ENCODE measurements at regions not wholly inside any gene's neighbourhood (a gene's known extent, or its start where the extent isn't known, plus 50 kb on each side); places are given as distances from the start of the nearest gene placed in this dataset.
"Not testable (repeated sequence)": the region's sequence is repeated elsewhere in the genome, so short reads cannot be mapped to it uniquely, and the experiment has no call there.

DNA sequence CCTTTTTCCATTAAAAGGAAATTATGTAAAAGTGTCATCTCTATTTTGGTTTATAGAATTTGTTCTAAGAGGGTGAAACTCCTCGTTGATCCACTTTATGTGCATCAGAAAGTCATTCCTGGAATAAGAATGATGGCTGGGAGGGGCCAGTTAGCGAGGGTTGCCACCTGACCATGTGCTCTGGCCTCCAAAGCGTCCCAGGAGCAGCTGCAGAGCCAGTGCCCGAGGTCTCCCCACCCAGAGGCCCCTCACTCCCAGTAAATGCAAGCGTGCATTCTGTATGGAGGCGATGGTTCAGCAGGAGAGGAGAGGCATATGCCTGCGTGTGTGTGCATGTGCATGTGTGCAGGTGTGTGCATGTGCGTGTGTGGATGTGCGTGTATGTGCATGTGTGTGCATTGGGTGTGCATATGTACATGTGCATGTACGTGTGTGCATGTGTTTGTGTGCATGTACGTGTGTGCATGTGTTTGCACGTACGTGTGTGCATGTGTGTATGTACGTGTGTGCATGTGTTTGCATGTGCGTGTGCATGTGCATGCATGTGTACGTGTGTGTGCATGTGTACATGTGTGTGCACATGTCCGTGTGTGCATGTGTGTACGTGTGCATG lies 345.8 kb downstream of the TEX29 start:
- Histone ChIP-seq H3K9ac (ENCODE audit: low read depth, low read length, poor library complexity, severe bottlenecking) (no peak overlapping the region), H3K36me3 (ENCODE audit: insufficient read depth, low read length) (no peaks in the 10 kb centered on the region), H3F3A (ENCODE audit: low read depth) (no peaks in the 10 kb centered on the region), H3K27me3 (ENCODE audit: insufficient read depth, low read length, poor library complexity, severe bottlenecking) (no peaks in the 10 kb centered on the region), H3K4me2 (ENCODE audit: low read depth, low read length, poor library complexity, severe bottlenecking) (no peak overlapping the region), H4K20me1 (ENCODE audit: insufficient read depth, low read length, poor library complexity, severe bottlenecking) (no peaks in the 10 kb centered on the region), H3K9me2 (replicated peaks; ENCODE audit: low read depth, low read length) (no peaks in the 10 kb centered on the region), H3K4me3 (ENCODE audit: low read length, poor library complexity, severe bottlenecking) (no peak overlapping the region), H3K79me2 (ENCODE audit: insufficient read depth, low read length) (no peaks in the 10 kb centered on the region), H3K4me1 (ENCODE audit: insufficient read depth, low read length, poor library complexity, severe bottlenecking) (no peaks in the 10 kb centered on the region), H3K9me3 (ENCODE audit: insufficient read depth, low read depth, low read length) (no peaks in the 10 kb centered on the region; the same call in 1 of the 2 replicates), H2AFZ (ENCODE audit: low read length) (no peak overlapping the region)
- TF ChIP-seq, protein P1, sequence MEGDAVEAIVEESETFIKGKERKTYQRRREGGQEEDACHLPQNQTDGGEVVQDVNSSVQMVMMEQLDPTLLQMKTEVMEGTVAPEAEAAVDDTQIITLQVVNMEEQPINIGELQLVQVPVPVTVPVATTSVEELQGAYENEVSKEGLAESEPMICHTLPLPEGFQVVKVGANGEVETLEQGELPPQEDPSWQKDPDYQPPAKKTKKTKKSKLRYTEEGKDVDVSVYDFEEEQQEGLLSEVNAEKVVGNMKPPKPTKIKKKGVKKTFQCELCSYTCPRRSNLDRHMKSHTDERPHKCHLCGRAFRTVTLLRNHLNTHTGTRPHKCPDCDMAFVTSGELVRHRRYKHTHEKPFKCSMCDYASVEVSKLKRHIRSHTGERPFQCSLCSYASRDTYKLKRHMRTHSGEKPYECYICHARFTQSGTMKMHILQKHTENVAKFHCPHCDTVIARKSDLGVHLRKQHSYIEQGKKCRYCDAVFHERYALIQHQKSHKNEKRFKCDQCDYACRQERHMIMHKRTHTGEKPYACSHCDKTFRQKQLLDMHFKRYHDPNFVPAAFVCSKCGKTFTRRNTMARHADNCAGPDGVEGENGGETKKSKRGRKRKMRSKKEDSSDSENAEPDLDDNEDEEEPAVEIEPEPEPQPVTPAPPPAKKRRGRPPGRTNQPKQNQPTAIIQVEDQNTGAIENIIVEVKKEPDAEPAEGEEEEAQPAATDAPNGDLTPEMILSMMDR (conservative IDR thresholded peaks at IDR 0.05; ENCODE audit: low read length) = no peak
- no peak for TF ChIP-seq EZH2phosphoT487 (IDR thresholded peaks at IDR 0.05; ENCODE audit: borderline replicate concordance)

DNA sequence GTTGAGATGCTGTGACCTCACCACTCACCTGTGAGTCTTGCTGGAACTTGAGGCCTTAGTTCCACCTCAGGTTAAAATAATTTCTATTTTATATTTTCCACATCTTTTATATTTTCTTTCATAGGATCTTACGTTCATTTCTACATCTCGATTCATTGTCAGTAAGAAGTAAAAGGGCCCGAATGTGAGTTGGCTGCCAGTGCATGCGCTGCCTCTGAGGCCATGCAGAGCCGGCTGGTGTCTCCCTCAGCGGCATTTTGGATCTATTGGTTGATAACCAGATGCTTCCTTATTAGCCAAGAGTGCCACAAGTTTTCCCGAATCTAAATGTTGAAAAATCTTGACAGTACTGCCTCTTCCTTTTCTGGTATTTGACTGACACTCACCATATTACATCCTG lies 347.3 kb downstream of the TEX29 start:
- no peaks in the 10 kb centered on the region for H3K36me3 ChIP-seq (ENCODE audit: insufficient read depth, low read length)
- TF ChIP-seq EZH2phosphoT487 (IDR thresholded peaks at IDR 0.05; ENCODE audit: borderline replicate concordance) = no peak
- TF ChIP-seq, protein P1 (conservative IDR thresholded peaks at IDR 0.05; ENCODE audit: low read length) = no peak

DNA sequence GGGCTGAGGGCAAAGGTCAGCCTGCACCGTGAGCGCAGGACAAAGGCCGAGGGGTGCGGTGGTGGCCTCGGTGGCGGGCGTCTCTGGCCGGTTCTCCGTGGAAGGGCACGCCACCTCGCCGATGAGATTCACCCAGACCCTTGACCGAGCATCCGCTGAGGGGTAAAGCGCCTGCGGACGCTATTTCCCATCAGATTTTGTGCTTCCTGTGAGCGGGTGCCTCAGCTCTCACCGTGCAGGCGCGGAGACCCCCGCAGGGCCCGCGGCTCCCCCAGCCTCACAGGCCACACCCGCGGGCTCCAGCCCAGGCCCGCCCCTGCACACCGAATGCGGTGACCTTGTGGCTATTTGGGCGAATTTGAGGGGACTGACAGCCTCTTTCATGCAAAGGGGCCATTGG lies 348.0 kb downstream of the TEX29 start:
- H3K27me3 ChIP-seq (ENCODE audit: insufficient read depth, low read length, poor library complexity, severe bottlenecking) = no peaks in the 10 kb centered on the region

More for the DNA sequence above, 347.3 kb downstream of the TEX29 start:
- Histone ChIP-seq H3F3A (ENCODE audit: low read depth) (no peaks in the 10 kb centered on the region), H2AFZ (ENCODE audit: low read length) (no peak overlapping the region), H3K4me1 (ENCODE audit: insufficient read depth, low read length, poor library complexity, severe bottlenecking) (no peaks in the 10 kb centered on the region), H3K9ac (ENCODE audit: low read depth, low read length, poor library complexity, severe bottlenecking) (no peak overlapping the region), H4K20me1 (ENCODE audit: insufficient read depth, low read length, poor library complexity, severe bottlenecking) (no peaks in the 10 kb centered on the region), H3K79me2 (ENCODE audit: insufficient read depth, low read length) (no peaks in the 10 kb centered on the region), H3K4me2 (ENCODE audit: low read depth, low read length, poor library complexity, severe bottlenecking) (no peak overlapping the region), H3K9me3 (ENCODE audit: insufficient read depth, low read depth, low read length) (no peaks in the 10 kb centered on the region; the same call in 1 of the 2 replicates), H3K27me3 (ENCODE audit: insufficient read depth, low read length, poor library complexity, severe bottlenecking) (no peaks in the 10 kb centered on the region), H3K9me2 (replicated peaks; ENCODE audit: low read depth, low read length) (no peaks in the 10 kb centered on the region), H3K4me3 (ENCODE audit: low read length, poor library complexity, severe bottlenecking) (no peak overlapping the region)

DNA sequence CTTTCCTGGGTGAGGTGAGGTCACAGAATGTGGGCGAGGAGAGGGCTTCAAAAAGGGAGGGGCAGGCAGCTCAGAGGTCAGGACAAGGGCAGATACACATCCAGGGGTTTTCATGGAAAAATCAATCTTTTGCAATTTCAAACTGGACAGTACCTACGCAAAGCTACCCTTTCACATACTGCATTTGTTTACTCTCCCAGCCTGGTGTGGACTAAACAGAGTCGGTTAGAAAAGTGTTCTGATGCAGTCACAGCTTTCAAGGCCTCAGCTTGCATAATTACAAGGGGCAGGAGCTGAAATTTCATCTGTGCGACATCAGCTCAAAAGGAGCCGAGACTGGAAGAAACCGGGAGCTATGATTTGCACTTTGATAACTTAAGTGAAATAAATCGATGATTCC lies 351.8 kb downstream of the TEX29 start:
- not testable (repeated sequence) for H3K9me2 ChIP-seq (replicated peaks; ENCODE audit: low read depth, low read length); H3K4me2 ChIP-seq (ENCODE audit: low read depth, low read length, poor library complexity, severe bottlenecking); H3K4me1 ChIP-seq (ENCODE audit: insufficient read depth, low read length, poor library complexity, severe bottlenecking); H2AFZ ChIP-seq (ENCODE audit: low read length); H3K36me3 ChIP-seq (ENCODE audit: insufficient read depth, low read length); H3K27me3 ChIP-seq (ENCODE audit: insufficient read depth, low read length, poor library complexity, severe bottlenecking); H4K20me1 ChIP-seq (ENCODE audit: insufficient read depth, low read length, poor library complexity, severe bottlenecking); H3K9me3 ChIP-seq (ENCODE audit: insufficient read depth, low read depth, low read length); H3K4me3 ChIP-seq (ENCODE audit: low read length, poor library complexity, severe bottlenecking); H3F3A ChIP-seq (ENCODE audit: low read depth); H3K9ac ChIP-seq (ENCODE audit: low read depth, low read length, poor library complexity, severe bottlenecking); H3K79me2 ChIP-seq (ENCODE audit: insufficient read depth, low read length)

More for the DNA sequence above, 348.0 kb downstream of the TEX29 start:
- no peaks in the 10 kb centered on the region; the same call in 1 of the 2 replicates for H3K9me3 ChIP-seq (ENCODE audit: insufficient read depth, low read depth, low read length)
- H4K20me1 ChIP-seq (ENCODE audit: insufficient read depth, low read length, poor library complexity, severe bottlenecking) = no peaks in the 10 kb centered on the region
- no peak overlapping the region for H3K4me3 ChIP-seq (ENCODE audit: low read length, poor library complexity, severe bottlenecking)
- H2AFZ ChIP-seq (ENCODE audit: low read length) = no peak overlapping the region
- no peak overlapping the region for H3K9ac ChIP-seq (ENCODE audit: low read depth, low read length, poor library complexity, severe bottlenecking)
- no peak overlapping the region for H3K4me2 ChIP-seq (ENCODE audit: low read depth, low read length, poor library complexity, severe bottlenecking)
- H3K79me2 ChIP-seq (ENCODE audit: insufficient read depth, low read length) = no peaks in the 10 kb centered on the region
- H3K4me1 ChIP-seq (ENCODE audit: insufficient read depth, low read length, poor library complexity, severe bottlenecking) = no peaks in the 10 kb centered on the region
- no peak for TF ChIP-seq EZH2phosphoT487 (IDR thresholded peaks at IDR 0.05; ENCODE audit: borderline replicate concordance)
- TF ChIP-seq, protein P1 (conservative IDR thresholded peaks at IDR 0.05; ENCODE audit: low read length) = no peak
- H3F3A ChIP-seq (ENCODE audit: low read depth) = no peaks in the 10 kb centered on the region
- H3K36me3 ChIP-seq (ENCODE audit: insufficient read depth, low read length) = no peaks in the 10 kb centered on the region
- H3K9me2 ChIP-seq (replicated peaks; ENCODE audit: low read depth, low read length) = no peaks in the 10 kb centered on the region

DNA sequence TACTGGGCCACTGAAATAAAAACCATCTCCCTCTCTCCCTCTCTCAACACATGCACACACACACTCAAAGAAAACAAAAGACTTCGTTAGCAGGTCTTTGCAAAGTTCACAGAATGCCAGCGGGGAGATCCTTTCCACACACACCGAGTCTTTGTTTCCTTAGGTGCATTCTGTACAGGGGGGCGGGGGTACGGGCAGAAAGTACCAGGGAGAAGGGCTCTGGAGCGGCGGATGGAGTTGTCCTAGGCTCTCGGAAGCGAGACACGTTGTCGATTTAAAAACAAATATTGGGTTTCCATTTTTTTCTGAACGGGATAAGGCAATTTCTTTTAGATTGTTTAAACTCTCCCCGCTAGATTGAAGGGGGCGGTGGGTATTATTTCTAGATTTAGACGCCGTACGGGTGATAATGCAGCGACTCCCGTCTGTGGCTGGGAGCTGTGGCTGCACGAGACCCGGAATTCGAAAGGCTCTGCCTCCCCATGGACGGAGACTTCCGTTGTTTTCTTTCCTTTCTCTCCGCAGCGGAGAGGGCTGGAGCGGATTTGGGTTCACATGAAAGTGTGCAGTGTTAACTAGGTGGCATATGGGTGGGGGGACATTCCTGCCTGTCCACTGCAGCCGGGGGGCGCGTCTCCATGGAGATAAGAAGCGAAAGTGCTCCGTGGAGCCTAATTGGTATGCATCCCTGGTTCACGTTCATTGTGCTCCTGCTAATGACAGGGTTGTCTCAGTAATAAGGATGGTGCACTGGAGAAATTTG lies 357.9 kb downstream of the TEX29 start:
- H3K79me2 ChIP-seq (ENCODE audit: insufficient read depth, low read length); H3K4me3 ChIP-seq (ENCODE audit: low read length, poor library complexity, severe bottlenecking); H3K27me3 ChIP-seq (ENCODE audit: insufficient read depth, low read length, poor library complexity, severe bottlenecking); H3K4me2 ChIP-seq (ENCODE audit: low read depth, low read length, poor library complexity, severe bottlenecking); H3K9me2 ChIP-seq (replicated peaks; ENCODE audit: low read depth, low read length); H3K4me1 ChIP-seq (ENCODE audit: insufficient read depth, low read length, poor library complexity, severe bottlenecking); H2AFZ ChIP-seq (ENCODE audit: low read length); H3F3A ChIP-seq (ENCODE audit: low read depth); H3K9ac ChIP-seq (ENCODE audit: low read depth, low read length, poor library complexity, severe bottlenecking); H3K36me3 ChIP-seq (ENCODE audit: insufficient read depth, low read length); H3K9me3 ChIP-seq (ENCODE audit: insufficient read depth, low read depth, low read length); H4K20me1 ChIP-seq (ENCODE audit: insufficient read depth, low read length, poor library complexity, severe bottlenecking): not testable (repeated sequence)

Data from Loucy (cell line).